Muscle layer of duodenum (tissue), 2 donors: ENCODE measurements at regions not wholly inside any gene's neighbourhood (a gene's known extent, or its start where the extent isn't known, plus 50 kb on each side); places are given as distances from the start of the nearest gene placed in this dataset.

Source experiments
- H3K27ac ChIP-seq: one replicate; pipeline ENCODE4 v1.7.0; 2013; ENCODE audit warnings: mild to moderate bottlenecking, low read length
- H3K27me3 ChIP-seq: one replicate; pipeline ENCODE4 v1.7.0; 2013; ENCODE audit warnings: low read depth, mild to moderate bottlenecking, control low read depth, low read length
- H3K36me3 ChIP-seq, 2 donors: one replicate each; pipeline ENCODE4 v1.7.0; 2013; ENCODE audit warnings: low read length in 2 of 2, control low read depth in 1 of 2, mild to moderate bottlenecking in 1 of 2; ENCODE audit not compliant: insufficient read depth in 2 of 2, control insufficient read depth in 1 of 2
- H3K4me1 ChIP-seq, 2 donors: one replicate each; pipeline ENCODE4 v1.7.0; 2013; ENCODE audit warnings: low read length in 2 of 2, mild to moderate bottlenecking in 2 of 2, control low read depth in 1 of 2, moderate library complexity in 1 of 2; ENCODE audit not compliant: insufficient read depth in 2 of 2, control insufficient read depth in 1 of 2
- H3K4me3 ChIP-seq, 2 donors: one replicate each; pipeline ENCODE4 v1.7.0; 2013; ENCODE audit warnings: low read length in 2 of 2, low read depth in 1 of 2, mild to moderate bottlenecking in 1 of 2
- H3K9me3 ChIP-seq, 2 donors: one replicate each; pipeline ENCODE4 v1.7.0; 2013; ENCODE audit warnings: low read length in 2 of 2, control low read depth in 1 of 2, mild to moderate bottlenecking in 1 of 2; ENCODE audit not compliant: control insufficient read depth in 1 of 2
- donor health status: healthy.

- no peak overlapping the region for H3K27ac ChIP-seq
- no peak overlapping the region for H3K4me3 ChIP-seq
- H3K27me3 ChIP-seq, result no peaks in the 10 kb centered on the region
- no peaks in the 10 kb centered on the region for H3K4me1 ChIP-seq
- no peaks in the 10 kb centered on the region for H3K9me3 ChIP-seq
- H3K36me3 ChIP-seq, result no peaks in the 10 kb centered on the region
Measured at GRCh38 chr1:116207126-116207735, 96.0 kb downstream of the MAB21L3 start.

GRCh38 chr1:116208136-116208535 lies 96.9 kb downstream of the MAB21L3 start:
- Histone ChIP-seq H3K27ac (no peak overlapping the region), H3K27me3 (no peaks in the 10 kb centered on the region), H3K4me1 (no peaks in the 10 kb centered on the region), H3K9me3 (no peaks in the 10 kb centered on the region), H3K4me3 (no peak overlapping the region), H3K36me3 (no peaks in the 10 kb centered on the region)

GRCh38 chr1:116211294-116211693 lies 100.1 kb downstream of the MAB21L3 start:
- no peaks in the 10 kb centered on the region for H3K27me3 ChIP-seq
- H3K27ac ChIP-seq, result no peak overlapping the region
- no peaks in the 10 kb centered on the region for H3K4me1 ChIP-seq

GRCh38 chr1:116218922-116219321 lies 107.7 kb downstream of the MAB21L3 start:
- no peak overlapping the region for H3K4me3 ChIP-seq
- H3K36me3 ChIP-seq, result no peaks in the 10 kb centered on the region
- no peak overlapping the region for H3K27ac ChIP-seq
- no peaks in the 10 kb centered on the region for H3K4me1 ChIP-seq
- H3K27me3 ChIP-seq, result no peaks in the 10 kb centered on the region
- H3K9me3 ChIP-seq, result no peaks in the 10 kb centered on the region

More at GRCh38 chr1:116211294-116211693, 100.1 kb downstream of the MAB21L3 start:
- H3K9me3 ChIP-seq, result no peaks in the 10 kb centered on the region
- no peaks in the 10 kb centered on the region for H3K36me3 ChIP-seq
- no peak overlapping the region for H3K4me3 ChIP-seq

GRCh38 chr1:116219651-116220434 lies 108.6 kb downstream of the MAB21L3 start:
- H3K4me1 ChIP-seq, result no peaks in the 10 kb centered on the region
- H3K27me3 ChIP-seq, result no peaks in the 10 kb centered on the region
- no peak overlapping the region for H3K27ac ChIP-seq
- H3K4me3 ChIP-seq, result no peak overlapping the region
- H3K36me3 ChIP-seq, result no peaks in the 10 kb centered on the region
- no peaks in the 10 kb centered on the region for H3K9me3 ChIP-seq

- Histone ChIP-seq H3K4me3 (no peak overlapping the region), H3K27ac (no peak overlapping the region), H3K36me3 (no peaks in the 10 kb centered on the region), H3K4me1 (no peaks in the 10 kb centered on the region), H3K9me3 (no peaks in the 10 kb centered on the region), H3K27me3 (no peaks in the 10 kb centered on the region)
Measured at GRCh38 chr1:116224111-116224510, 112.9 kb downstream of the MAB21L3 start.

- Histone ChIP-seq H3K4me3 (no peak overlapping the region), H3K27ac (no peak overlapping the region), H3K9me3 (no peaks in the 10 kb centered on the region)
Measured at GRCh38 chr1:116224561-116224960, 113.4 kb downstream of the MAB21L3 start.

GRCh38 chr1:116226017-116226416 lies 114.8 kb downstream of the MAB21L3 start:
- Histone ChIP-seq H3K36me3 (no peaks in the 10 kb centered on the region), H3K27me3 (no peaks in the 10 kb centered on the region), H3K27ac (no peak overlapping the region), H3K9me3 (no peaks in the 10 kb centered on the region), H3K4me3 (no peak overlapping the region), H3K4me1 (no peaks in the 10 kb centered on the region)

More at GRCh38 chr1:116224561-116224960, 113.4 kb downstream of the MAB21L3 start:
- H3K36me3 ChIP-seq, result no peaks in the 10 kb centered on the region
- H3K4me1 ChIP-seq, result no peaks in the 10 kb centered on the region
- no peaks in the 10 kb centered on the region for H3K27me3 ChIP-seq

- H3K9me3 ChIP-seq, result no peaks in the 10 kb centered on the region
- no peak overlapping the region for H3K27ac ChIP-seq
- H3K27me3 ChIP-seq, result no peaks in the 10 kb centered on the region
- no peak overlapping the region for H3K4me3 ChIP-seq
- no peaks in the 10 kb centered on the region for H3K4me1 ChIP-seq
- H3K36me3 ChIP-seq, result no peaks in the 10 kb centered on the region
Measured at GRCh38 chr1:116228511-116228910, 117.3 kb downstream of the MAB21L3 start.

GRCh38 chr1:116230712-116231111 lies 119.5 kb downstream of the MAB21L3 start:
- Histone ChIP-seq H3K4me3 (no peak overlapping the region), H3K36me3 (no peaks in the 10 kb centered on the region), H3K4me1 (no peaks in the 10 kb centered on the region), H3K27me3 (no peaks in the 10 kb centered on the region), H3K9me3 (no peaks in the 10 kb centered on the region), H3K27ac (no peak overlapping the region)

GRCh38 chr1:116231752-116232151 lies 120.6 kb downstream of the MAB21L3 start:
- Histone ChIP-seq H3K36me3 (no peaks in the 10 kb centered on the region), H3K9me3 (no peaks in the 10 kb centered on the region), H3K4me3 (no peak overlapping the region), H3K27me3 (no peaks in the 10 kb centered on the region), H3K4me1 (no peaks in the 10 kb centered on the region), H3K27ac (no peak overlapping the region)
